ENCODE measurements at regions not wholly inside any gene's neighbourhood (a gene's known extent, or its start where the extent isn't known, plus 50 kb on each side); places are given as distances from the start of the nearest gene placed in this dataset.

- Histone ChIP-seq H3K4me2 (no peak overlapping the region), H2AFZ (no peak overlapping the region), H3K27me3 (ENCODE audit: insufficient read depth) (no peaks in the 10 kb centered on the region), H3K4me3 (no peak overlapping the region), H3K79me2 (replicated peaks; ENCODE audit: insufficient read depth) (no peaks in the 10 kb centered on the region), H3K4me1 (ENCODE audit: insufficient read depth) (no peaks in the 10 kb centered on the region; the same call in 1 of the 2 replicates), H3K9me2 (ENCODE audit: insufficient read depth) (0 out of 2 replicates have a peak, but pooled peaks cover 5% of the 10 kb centered on the region), H3K27ac (ENCODE audit: low read depth) (no peak overlapping the region), H4K20me1 (replicated peaks; ENCODE audit: insufficient read depth) (no peaks in the 10 kb centered on the region), H3F3A (replicated peaks; ENCODE audit: low read depth) (no peaks in the 10 kb centered on the region), H3K36me3 (ENCODE audit: insufficient read depth) (no peaks in the 10 kb centered on the region)
- Mint-ChIP-seq H3K4me3 (no peak overlapping the region), H3K27me3 (ENCODE audit: insufficient read depth, low read depth, poor library complexity) (no peaks in the 10 kb centered on the region), H3K27ac (no peak overlapping the region), H3K4me1 (peaks cover 11% of the 10 kb centered on the region), H3K36me3 (ENCODE audit: low read depth) (no peaks in the 10 kb centered on the region), H3K9me3 (peaks cover 3% of the 10 kb centered on the region; the same call in 2 of the 3 replicates)
- TF ChIP-seq JUNB (IDR thresholded peaks at IDR 0.05; ENCODE audit: unreplicated experiment) (no peak), EZH2 (IDR thresholded peaks at IDR 0.05; ENCODE audit: low read depth, unreplicated experiment) (no peak), EZH2phosphoT487 (IDR thresholded peaks at IDR 0.05; ENCODE audit: unreplicated experiment) (no peak), ZNF331 (CRISPR knock-in tag; IDR thresholded peaks at IDR 0.05; ENCODE audit: low read depth) (no peak), STAT1 (IDR thresholded peaks at IDR 0.05; ENCODE audit: unreplicated experiment) (no peak)
- ATAC-seq = no peak
- DNase-seq (ENCODE audit: low spot score) = no peak
These were observed 196.8 kb upstream of the POT1 start for GRCh38 chr7:125126376-125126775.

- no peaks in the 10 kb centered on the region for H3K27me3 ChIP-seq (ENCODE audit: insufficient read depth)
- no peak overlapping the region for H3K27ac ChIP-seq (ENCODE audit: low read depth)
- no peak overlapping the region for H2AFZ ChIP-seq
- no peaks in the 10 kb centered on the region; the same call in 1 of the 2 replicates for H3K4me1 ChIP-seq (ENCODE audit: insufficient read depth)
- no peaks in the 10 kb centered on the region for H4K20me1 ChIP-seq (replicated peaks; ENCODE audit: insufficient read depth)
- H3K27ac Mint-ChIP-seq = no peak overlapping the region
- peaks cover 11% of the 10 kb centered on the region for H3K4me1 Mint-ChIP-seq
- H3K36me3 Mint-ChIP-seq (ENCODE audit: low read depth) = no peaks in the 10 kb centered on the region
- no peak overlapping the region for H3K4me3 ChIP-seq
- no peaks in the 10 kb centered on the region for H3K27me3 Mint-ChIP-seq (ENCODE audit: insufficient read depth, low read depth, poor library complexity)
- TF ChIP-seq CREB1 (CRISPR knock-in tag; IDR thresholded peaks at IDR 0.05; ENCODE audit: low read depth) = no peak
- TF ChIP-seq REST (IDR thresholded peaks at IDR 0.05; ENCODE audit: unreplicated experiment) = no peak
- TF ChIP-seq, protein P1, sequence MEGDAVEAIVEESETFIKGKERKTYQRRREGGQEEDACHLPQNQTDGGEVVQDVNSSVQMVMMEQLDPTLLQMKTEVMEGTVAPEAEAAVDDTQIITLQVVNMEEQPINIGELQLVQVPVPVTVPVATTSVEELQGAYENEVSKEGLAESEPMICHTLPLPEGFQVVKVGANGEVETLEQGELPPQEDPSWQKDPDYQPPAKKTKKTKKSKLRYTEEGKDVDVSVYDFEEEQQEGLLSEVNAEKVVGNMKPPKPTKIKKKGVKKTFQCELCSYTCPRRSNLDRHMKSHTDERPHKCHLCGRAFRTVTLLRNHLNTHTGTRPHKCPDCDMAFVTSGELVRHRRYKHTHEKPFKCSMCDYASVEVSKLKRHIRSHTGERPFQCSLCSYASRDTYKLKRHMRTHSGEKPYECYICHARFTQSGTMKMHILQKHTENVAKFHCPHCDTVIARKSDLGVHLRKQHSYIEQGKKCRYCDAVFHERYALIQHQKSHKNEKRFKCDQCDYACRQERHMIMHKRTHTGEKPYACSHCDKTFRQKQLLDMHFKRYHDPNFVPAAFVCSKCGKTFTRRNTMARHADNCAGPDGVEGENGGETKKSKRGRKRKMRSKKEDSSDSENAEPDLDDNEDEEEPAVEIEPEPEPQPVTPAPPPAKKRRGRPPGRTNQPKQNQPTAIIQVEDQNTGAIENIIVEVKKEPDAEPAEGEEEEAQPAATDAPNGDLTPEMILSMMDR (conservative IDR thresholded peaks at IDR 0.05; ENCODE audit: low read depth in 2 of 2) = no peak
- TF ChIP-seq EZH2phosphoT487 (IDR thresholded peaks at IDR 0.05; ENCODE audit: unreplicated experiment) = no peak
- H3K4me3 Mint-ChIP-seq = no peak overlapping the region
- H3K9me2 ChIP-seq (ENCODE audit: insufficient read depth) = 0 out of 2 replicates have a peak, but pooled peaks cover 5% of the 10 kb centered on the region
- DNase-seq (ENCODE audit: low spot score) (no peak), ATAC-seq (no peak)
- H3K9me3 Mint-ChIP-seq = peaks cover 3% of the 10 kb centered on the region; the same call in 2 of the 3 replicates
- no peaks in the 10 kb centered on the region for H3K36me3 ChIP-seq (ENCODE audit: insufficient read depth)
- no peak overlapping the region for H3K4me2 ChIP-seq
- H3K79me2 ChIP-seq (replicated peaks; ENCODE audit: insufficient read depth) = no peaks in the 10 kb centered on the region
- no peaks in the 10 kb centered on the region for H3F3A ChIP-seq (replicated peaks; ENCODE audit: low read depth)
These were observed 195.7 kb upstream of the POT1 start for GRCh38 chr7:125125315-125125714.

Data from GM23338 (cell line).